SHP77 (cell line): ENCODE measurements at regions not wholly inside any gene's neighbourhood (a gene's known extent, or its start where the extent isn't known, plus 50 kb on each side); places are given as distances from the start of the nearest gene placed in this dataset.
A peak's percentile ranks its signal among the peaks of the same experiment; 100 is the strongest.

Source experiments
- DNase-seq, 2 experiments: peaks; one replicate each; lab custom pipeline; 2025; lab: John Stamatoyannopoulos, UW

DNA sequence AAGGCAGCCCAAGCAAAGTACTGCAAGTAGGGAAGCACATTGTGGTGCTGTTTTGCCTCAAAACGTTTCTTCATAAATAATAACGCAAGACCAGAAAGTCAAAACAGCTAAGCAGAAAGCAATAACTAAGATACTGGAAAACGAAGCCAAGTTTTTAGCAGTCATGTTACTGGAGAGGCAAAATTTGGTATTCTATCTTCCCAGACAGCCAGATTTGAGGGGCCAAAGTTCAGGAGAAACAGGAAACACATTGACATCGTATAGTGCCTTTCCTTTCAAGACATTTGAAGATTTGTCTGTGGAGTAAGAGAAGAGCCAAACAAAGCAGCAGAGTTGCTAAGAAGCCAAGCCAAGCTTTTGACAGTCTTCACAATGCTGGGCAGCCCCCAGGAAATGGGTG is 843.6 kb upstream of the NECTIN3 start:
- no peak for DNase-seq

- DNase-seq: no peak
Measured at GRCh38 chr3:110234831-110235230, 836.8 kb upstream of the NECTIN3 start.

GRCh38 chr3:110236976-110237610 is 834.5 kb upstream of the NECTIN3 start:
- no peak for DNase-seq

- DNase-seq: no peak
Measured at GRCh38 chr3:110243081-110243480, 828.5 kb upstream of the NECTIN3 start.

DNA sequence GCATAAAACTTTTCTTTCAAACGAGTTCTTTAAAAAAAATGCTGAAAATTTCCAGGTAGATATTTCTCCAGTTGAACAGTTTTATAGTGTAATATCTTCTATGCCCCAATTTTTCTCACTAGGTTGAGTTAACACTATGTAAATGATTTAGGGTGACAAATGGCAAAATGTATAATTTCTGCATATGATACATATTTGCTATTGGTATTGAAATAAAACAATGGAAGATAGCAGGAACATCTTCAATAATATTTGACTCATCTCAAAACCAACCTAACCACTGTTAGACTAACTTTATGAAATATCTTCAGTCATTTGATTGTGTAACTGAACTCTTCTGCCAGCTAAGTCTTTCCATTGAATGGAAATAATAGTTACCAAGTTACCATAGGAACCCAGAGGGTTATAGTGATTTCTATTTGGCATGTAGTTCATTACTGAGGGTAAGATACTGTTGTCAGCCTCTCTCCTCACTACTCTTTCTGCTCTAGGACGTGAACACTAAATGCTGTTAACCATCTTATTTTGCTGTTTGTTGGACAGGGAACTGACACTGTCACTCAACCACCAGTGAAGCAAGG is 824.7 kb upstream of the NECTIN3 start:
- DNase-seq: no peak

DNA sequence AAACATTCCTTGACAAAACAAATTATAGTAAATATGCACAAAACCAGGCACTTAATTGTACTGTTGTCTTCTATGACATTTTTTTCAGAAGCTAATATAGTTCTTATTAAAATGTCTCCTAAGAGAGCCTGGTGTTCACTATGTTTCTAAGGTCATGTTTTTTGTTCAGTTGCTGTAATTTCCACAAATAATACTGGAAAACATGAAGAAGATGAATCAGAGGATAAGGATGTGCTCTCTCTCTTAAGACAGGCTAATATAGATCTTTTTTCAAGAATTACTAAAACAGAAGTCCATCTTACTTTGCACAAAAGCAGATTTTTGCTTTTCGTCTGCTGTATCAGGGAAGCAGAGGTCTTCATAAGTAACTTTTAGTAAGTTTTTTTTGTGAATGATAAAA is 823.0 kb upstream of the NECTIN3 start:
- no peak for DNase-seq

GRCh38 chr3:110253794-110254193 is 817.8 kb upstream of the NECTIN3 start:
- no peak for DNase-seq

GRCh38 chr3:110254591-110254990 is 817.0 kb upstream of the NECTIN3 start:
- no peak for DNase-seq

- no peak for DNase-seq
Measured at GRCh38 chr3:110261141-110261540, 810.5 kb upstream of the NECTIN3 start.

- DNase-seq: no peak
Measured at GRCh38 chr3:110262896-110263295, 808.7 kb upstream of the NECTIN3 start.

DNA sequence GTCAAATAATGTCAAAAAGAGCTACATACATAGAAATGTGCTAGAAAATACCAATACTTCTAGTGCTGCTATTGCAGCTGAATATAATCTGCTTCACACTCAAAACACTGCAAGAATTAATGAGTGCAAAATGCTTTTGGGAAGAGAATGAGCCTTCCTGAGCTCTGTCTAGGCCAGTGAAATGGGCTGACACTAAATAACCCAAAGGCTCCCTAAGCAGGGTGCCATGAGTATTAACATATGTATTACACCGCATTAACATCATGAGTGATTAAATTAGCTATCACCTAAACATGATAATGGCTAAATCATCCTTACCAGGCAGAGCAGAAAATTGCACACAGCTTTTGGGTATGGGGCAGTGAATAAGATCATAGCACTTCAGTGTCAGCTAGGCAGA is 806.3 kb upstream of the NECTIN3 start:
- no peak for DNase-seq

GRCh38 chr3:110267304-110267845 is 804.2 kb upstream of the NECTIN3 start:
- DNase-seq: no peak

- DNase-seq: no peak
Measured at GRCh38 chr3:110272525-110272924, 799.1 kb upstream of the NECTIN3 start.

DNA sequence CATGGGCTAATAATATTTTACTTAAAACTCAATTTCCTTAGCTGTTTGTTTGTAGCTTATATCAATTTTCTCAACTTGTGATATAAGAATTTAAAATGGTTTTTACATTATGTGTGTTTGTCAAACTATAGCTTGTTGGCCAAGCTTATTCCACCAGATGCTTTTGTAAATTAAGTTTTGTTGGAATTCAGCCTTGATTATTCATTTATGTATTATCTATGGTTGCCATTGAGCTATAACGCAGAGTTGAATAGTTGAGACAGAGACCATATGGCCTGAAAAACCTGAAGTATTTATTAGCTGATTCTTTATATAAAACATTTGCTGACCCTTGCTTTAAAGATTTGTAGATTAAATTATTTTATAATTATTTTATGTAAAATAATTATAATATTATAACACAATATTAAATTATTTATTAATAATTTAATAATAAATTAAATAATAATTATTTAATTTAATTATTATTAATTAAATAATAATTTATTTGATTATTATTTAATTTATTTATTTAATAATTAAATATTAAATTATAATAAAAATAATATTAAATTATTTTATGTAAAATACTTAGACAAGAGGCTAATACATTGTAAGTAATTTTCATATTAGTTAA is 779.6 kb upstream of the NECTIN3 start:
- no peak for DNase-seq

DNA sequence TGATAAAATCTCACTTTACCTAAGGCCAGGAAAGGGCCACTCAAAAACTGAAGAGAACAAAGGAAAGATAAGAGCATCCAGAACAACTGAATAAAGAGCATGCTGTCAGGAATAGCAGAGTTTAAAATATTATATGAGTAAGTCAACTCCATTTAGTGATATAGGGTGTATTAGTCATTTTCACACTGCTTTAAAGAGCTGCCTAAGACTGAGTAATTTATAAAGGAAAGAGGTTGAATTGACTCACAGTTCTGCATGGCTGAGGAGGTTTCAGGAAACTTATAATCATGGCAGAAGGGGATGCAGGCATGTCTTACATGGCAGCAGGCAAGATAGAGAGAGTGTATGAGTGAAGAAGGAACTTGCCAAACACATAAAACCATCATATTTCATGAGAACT is 778.0 kb upstream of the NECTIN3 start:
- no peak for DNase-seq

DNA sequence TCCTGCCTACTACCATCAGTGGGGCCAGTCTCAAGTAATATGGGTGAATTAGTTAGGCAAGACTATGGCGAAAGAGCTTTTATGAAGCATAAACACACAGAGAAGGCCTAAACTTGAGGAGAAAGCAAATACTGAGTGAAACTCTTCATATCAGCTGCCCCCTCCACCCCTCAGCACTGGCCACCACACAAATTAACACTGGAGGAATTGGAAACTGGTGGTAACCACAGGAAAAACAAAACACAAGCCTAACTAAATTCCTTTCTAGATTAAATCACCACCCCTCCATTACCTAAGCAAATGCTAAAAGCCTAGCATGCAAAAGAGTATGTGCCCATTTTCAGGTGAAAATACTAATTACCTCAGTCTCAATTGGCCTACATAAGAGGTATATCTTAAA is 774.7 kb upstream of the NECTIN3 start:
- no peak for DNase-seq

DNA sequence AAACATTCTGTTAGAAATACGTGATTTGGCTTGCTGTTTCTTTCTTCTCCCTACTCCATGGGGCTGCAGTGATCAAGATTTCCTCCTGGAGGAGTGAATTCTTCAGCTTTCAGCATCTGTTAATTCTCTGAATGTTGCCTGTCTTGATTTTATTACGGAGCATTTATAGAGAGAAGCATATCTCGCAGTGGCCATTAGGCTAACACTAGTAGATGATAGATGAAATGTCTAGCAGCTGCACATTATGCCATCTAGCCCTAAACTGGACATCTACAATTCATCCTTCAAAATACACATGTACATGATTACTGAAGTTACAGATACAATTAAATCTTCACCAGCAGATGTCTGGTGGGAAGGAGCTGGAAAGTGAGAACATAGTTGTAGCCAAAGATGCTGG is 769.8 kb upstream of the NECTIN3 start:
- DNase-seq: no peak

DNA sequence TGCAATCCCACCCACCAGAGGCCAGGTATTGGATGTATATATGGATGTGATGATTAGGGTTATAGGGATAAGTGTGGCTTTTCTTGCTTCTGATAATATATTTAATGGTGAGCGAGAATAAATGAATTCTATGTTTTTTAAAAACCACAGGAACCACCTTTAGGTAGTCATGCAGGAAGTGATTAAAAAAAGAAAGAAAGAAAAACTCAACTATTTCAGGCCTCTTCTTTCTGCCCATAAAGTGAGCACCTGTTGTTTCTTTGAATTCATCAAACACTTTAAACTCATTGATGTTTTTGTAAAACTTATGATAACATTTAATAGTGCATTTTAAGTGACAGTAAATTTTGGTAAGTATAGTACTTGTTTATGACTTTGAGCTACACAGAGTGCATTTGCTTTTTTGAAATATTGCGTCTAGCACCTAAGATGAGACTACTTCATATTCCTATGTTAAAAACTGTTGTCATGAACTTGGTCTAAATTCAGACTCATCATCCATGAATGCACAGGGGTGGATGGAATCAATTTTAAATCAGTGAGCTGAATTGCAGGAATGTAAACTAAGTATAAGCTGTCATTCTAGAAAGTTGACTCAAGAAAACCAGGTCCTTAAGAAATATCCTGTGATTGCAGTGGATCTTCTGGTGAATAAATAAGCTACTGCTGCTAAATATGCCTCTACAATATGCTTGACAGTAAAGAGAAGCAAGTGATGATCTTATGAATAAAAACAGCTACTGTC is 764.4 kb upstream of the NECTIN3 start:
- no peak for DNase-seq

DNA sequence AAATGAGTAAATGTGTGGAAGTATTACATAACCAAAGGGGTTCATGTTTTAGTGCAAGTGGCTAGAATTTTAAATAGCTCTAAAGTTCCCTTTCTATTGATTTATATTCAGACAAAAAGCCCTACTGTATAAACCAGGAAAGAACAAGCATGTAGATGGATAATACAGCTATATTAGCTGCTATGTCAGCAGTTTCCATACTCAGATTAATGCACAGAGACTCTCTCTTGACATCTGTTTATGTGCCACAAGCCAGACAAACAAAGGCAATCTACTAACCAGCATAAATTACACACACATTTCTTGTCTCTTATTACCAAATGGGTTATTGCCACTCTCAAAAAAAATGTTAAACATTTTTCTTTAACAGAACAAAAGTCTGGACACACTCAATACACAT is 760.1 kb upstream of the NECTIN3 start:
- DNase-seq: no peak

DNA sequence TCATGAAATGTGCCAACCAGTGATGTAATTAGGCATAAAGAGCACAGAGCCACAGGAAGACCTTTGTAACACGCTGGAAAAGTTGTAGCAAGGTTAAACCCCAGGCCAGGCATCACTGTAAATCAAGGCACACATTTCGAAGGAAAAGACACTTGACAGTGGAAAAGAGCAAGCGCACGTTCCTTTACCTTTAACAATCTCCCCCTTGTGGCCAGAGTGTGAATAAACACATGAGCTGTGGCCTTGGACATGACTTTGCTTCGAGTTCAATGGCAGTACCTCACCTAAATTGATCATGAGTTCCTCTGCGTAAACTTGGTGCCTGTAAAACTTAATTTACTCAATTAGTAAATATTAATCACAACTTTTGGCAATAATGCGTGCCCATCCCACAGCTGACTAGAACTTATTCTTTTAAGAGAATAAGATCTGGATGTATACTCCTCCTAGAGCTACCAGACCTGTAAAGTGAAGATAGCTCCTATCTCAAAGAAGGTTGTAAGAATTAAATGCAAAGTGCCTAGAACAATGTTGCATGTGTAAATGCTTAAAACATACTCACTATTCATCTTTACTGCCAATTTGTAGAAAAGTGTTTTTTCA is 757.0 kb upstream of the NECTIN3 start:
- peak; percentile 71 to 77 for DNase-seq

- no peak for DNase-seq
Measured at GRCh38 chr3:110318108-110318507, 753.5 kb upstream of the NECTIN3 start.

DNA sequence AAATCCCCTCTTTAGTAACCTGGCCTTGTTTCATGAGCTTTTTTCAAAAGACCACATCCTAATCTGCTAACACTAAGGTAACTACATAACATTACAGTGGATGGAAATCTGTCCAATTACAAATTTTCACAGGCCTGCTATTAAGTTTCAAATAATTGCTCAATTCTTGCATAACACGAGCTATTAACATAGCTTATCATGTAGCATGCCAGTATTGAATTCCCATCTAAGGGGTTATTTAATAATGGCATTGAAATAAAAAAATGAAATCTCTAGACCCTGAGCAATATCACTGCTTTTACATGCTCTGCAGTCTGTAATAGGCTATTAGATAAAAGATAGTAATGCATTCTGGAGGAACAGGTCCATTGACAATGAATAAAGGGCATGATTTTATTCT is 748.3 kb upstream of the NECTIN3 start:
- DNase-seq: no peak
